GOT3 (cell line): ENCODE measurements at regions not wholly inside any gene's neighbourhood (a gene's known extent, or its start where the extent isn't known, plus 50 kb on each side); places are given as distances from the start of the nearest gene placed in this dataset.
"Not testable (repeated sequence)": the region's sequence is repeated elsewhere in the genome, so short reads cannot be mapped to it uniquely, and the experiment has no call there.

Source experiments
- DNase-seq: peaks from one replicate; lab custom pipeline; 2025; ENCODE audit warnings: mixed read lengths; lab: John Stamatoyannopoulos, UW

DNA sequence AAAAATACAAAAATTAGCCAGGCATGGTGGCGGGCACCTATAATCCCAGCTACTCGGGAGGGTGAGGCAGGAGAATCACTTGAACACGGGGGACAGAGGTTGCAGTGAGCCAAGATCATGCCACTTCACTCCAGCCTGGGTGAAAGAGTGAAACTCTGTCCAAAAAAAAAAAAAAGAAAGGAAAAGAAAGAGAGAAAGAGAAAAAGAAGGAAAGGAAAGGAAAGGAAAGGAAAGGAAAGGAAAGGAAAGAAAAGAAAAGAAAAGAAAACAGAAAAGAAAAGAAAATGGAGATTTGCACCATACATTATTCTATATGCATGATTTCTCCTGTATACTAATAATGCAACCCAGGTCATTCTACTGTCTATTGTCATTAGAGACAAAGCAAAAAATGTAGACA, 421.5 kb downstream of the PCDH19 start:
- not testable (repeated sequence) for DNase-seq

DNA sequence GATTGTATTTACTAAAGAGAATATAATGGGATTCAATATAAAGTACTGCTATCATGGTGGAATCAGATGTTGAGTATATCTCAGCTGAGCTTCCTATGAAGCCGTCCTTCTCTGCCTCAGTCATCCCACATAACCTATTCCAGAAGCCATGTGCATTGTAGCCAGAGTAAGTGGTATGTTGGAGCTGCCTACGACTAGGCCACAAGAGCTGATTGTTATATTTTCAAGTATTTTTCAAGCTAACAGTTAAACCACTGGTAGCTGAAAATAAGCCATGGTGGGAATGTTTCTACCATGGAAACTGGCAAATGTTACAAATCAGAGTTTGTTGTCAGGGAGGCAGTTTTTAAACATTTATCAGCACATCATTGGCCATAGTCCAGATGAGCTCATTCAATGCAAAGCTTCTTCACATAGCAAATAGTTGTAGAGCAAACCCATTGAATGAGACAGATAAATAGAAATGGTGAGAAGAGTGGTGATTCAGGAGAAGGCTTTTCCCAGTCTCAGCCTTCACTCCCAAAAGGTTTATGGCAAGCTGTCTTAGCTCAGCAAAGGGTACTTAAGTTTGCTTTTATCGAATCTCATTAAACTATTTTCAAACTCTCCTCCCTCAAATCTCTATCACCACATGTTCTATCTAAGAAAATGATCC, 436.4 kb downstream of the PCDH19 start:
- DNase-seq: no peak

DNA sequence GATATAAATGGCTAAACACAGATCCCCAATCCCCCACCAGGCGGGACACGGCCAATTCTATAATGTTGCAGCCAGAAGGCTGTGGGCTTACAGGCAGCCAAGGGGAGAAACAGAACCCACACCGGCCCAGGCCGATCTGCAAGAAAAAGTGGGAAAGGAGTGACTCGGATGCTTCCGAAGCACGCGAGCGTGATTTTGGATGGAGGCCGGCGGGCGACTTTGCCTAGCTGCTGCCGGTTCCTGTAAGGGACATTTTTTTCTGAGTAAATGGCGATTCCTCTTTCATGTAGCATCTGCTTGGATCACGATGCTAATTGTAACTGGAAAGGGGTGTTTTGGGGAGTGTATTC, 470.2 kb downstream of the PCDH19 start:
- no peak for DNase-seq

DNA sequence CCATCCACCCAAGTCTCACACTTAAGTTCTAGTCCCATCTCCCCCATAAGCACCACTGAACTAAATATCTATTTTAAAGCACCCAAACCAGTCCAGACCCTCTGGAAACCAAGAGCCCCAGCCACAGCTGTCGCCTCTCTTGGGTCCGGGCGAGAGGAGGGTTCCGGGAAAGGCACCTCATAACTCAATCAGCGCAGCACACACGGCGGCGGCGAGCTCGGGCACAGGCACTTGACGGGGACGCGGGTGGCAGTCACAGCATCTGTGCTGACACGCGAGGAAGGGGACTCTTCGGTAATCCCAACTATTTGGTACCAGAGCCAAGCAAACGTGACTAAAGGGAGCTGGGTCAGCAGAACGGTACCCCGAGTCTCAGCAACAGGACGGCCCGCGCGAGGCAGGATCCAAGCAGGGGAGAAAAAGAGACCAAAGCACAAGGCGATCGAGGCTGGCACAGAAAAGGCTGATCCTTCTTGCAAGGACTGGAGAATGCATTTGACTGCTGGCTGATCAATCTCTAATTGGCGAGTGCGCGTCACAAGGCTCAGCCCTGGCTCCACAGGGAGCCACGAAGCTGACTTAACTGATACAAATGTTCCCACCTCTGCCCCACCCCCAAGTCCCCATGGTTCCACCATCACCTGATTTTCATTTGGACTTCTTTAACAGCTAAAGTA, 470.7 kb downstream of the PCDH19 start:
- DNase-seq: not testable (repeated sequence)

DNA sequence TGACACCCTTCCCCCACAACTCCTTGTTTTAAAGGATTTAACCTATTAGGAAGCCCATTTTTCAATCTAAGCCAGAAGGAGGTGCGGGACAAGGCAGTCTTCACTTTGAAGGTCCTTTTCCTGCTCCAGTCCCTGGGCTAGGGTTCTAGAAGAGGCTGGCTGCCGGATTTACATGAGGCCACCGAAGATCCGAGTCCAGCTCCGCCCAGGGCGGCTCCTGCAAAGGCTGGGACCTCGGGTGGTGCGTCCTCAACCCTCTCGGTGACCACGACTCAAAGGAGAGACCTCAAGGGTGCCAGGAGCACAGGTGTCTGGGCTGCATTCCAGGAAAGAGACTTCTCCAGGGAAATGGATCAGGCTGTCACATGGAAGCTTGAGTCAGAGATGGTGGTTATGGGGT, 471.6 kb downstream of the PCDH19 start:
- no peak for DNase-seq

DNA sequence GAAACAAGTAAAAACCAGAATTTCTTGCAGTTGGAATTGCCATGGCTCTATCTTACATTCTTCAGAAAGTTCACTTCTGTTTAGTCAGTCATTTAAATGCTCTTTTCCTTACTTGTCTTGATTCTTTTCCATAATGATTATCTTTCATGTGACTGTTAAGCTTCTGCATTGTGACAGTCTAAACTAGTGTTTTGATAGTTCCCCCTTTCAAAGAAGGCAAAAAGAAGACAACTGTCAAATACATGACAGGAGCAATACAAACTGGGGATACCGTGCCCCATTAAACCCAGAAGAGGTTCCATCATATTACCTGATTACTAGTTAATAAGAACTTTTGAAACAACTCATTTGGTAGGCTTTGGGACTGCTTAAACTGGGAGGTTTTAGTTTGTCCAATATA, 476.2 kb downstream of the PCDH19 start:
- DNase-seq: no peak

DNA sequence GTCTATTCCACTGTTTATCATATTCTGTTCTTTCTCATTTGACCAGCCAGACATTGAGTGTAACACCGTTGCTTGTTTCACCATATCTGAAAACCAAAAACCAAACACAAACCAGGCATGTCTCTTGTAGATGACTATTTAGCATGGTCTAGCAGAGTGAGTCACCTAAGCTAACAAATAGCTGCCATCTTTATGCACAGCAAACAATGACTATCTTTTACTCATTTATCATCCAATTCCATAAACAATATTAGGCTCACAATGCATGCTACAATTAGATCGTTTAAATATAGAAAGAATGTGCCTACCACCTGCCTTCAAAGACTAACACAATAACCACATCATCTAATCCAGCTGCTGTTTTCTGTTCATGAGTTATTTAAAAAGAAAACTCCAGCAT, 495.4 kb downstream of the PCDH19 start:
- DNase-seq: no peak

DNA sequence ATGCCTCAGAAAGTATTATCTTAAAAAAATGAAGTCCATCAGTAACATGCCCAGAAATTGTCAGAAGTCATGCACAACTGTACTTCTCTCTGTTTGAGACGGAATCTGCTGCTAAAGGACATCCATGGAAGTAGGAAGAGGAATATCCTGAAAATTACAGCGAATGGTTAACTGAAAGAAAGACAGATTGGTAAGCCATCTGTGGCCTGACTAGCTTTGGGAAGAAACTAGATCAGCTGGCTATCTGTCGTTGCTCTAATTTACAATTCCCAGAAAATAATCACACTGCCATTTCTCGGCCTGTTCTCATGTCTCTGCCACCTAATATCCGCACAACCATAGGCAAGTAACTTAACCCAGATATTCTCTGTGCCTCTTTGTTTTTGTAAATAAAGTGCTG, 496.5 kb downstream of the PCDH19 start:
- no peak for DNase-seq

DNA sequence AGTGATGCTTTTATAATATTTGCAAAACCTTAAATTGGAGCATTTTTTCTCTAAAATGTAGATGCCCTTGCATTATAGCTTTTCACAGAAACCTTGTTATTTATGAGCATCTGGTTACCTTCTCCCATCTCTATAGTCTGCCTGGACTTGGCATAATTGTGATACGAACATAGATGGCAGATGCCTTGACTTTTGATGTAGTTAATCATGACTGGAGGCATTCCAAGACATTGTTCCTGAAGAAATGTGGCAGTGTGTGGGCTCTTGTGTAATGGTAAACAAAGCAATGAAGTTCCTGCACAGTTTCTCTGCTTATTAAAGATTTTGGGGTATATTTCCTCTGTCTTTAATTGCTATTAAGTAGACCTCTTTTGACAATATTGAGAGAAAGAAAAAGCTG, 500.1 kb downstream of the PCDH19 start:
- no peak for DNase-seq

DNA sequence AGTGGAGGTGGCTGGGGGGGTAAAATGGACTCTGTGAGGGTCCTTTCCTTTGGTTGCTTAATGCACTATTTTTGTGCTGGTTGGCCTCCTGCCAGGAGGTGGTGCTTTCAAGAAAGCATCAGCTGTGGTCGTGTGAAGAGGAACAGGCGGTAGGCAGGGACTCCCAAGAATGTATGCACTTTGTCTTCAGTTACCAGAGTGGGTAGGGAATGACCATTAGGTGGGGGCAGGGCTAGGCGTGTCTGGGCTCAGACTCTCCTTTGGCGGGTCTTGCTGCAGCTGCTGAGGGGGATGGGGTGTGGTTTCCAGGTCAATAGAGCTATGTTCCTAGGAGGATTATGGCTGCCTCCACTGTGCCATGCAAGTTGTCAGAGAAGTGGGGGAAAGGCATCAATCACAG, 509.0 kb downstream of the PCDH19 start:
- no peak for DNase-seq

DNA sequence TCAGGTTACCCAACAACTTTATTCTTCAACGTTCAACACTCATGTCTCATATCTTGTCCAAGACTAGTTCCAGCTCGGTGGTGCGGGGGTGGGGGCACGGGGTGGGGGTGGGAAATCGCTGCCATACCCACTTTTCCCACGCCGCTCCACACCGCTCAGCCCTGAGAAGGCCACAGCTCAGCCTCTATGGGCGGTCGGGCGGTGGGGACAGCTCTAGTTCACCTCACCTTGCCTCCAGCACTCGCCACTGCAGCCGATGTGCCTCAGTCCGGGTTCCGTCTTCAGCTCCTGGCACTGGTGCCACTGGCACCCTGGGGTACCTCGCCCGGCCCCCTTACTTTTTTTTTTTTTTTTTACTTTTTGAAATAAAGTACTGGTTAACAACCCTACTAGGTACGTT, 522.2 kb downstream of the PCDH19 start:
- DNase-seq: no peak

DNA sequence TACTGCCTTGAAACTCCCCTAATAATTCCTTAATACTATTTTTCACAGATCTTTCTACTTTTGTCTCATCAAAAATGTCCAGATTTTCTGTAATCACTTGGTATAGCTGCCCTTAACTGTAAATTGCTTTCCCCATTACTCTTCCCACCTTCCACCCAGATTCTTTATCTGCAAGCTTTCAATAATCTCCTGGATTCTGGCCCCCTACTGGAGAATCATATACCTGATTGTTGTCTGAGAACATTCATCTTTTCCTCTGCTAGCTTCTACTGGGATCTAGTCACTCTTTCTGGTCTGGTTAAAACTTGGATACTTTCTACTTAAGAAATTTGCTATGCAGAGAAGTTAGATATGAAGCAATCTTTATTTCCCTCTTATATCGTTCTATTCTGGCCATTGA, 552.6 kb downstream of the PCDH19 start:
- no peak for DNase-seq

DNA sequence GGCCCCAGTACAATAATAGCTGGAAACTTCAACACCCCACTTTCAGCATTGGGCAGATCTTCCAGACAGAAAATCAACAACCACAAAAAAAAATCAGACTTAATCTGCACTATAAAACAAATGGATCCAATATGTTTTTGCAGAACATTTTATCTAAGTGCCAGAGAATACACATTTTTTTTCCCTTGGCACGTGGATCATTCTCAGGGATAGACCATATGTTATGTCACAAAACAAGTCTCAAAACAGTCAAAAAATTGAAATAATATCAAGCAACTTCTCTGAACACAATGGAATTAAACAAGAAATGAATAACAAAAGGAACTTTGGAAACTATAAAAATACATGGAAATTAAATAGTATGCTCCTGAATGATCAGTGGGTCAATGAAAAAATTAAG, 576.3 kb downstream of the PCDH19 start:
- DNase-seq: no peak

DNA sequence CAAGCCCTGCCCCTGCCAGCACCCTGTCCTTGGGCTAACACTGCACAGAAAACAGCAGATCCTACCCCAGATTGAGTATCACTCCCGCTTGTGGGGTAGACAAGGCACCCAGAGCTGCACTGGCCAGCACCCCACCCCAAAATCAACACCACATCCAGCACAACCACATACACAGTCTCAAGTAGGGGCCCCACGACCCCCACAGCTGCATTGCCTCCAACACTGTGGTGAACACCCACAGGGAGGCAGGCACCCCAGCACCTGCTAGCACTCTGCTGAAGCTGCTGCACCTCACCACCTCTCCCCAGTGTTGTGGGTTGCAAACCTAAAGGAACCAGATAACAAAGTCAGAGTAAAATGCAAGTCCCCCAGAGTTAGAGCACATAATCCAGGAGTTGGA, 589.9 kb downstream of the PCDH19 start:
- no peak for DNase-seq

DNA sequence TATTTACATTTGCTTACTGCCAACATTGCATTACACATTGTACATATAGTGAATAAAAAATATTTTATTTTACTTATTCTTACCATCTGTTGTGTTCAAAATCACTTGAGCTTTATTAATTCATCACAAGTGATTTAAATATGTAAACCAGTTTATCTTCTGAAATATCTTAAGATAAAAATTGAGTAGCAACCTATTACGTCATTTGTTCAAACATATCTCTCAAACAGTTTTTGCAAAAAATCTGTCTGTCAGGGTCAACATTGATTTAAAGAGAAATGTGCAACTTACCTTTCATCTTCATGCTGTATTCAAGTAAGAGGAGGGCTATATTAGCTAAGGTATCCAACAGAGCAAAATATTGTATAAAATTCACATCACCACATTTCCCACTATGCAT, 610.1 kb downstream of the PCDH19 start:
- DNase-seq: no peak

DNA sequence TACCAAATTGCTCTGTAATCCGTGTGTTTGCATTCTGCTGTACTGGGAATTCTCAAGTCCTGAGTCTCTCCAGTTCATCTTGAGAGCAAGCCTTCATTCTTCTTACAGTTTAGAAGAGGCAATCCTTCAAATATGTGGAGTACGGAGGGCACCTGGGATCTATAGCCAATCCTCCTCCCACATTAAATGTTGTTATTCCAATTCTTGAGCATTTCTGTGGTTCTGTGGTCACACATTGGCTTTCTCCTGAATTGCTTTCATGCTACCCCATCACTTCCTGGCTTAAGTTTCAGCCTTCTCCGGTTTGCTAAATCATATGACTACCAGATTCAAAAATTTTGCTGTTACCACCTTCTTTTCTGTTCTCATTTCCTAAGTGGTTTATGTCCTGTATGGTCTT, 611.1 kb downstream of the PCDH19 start:
- DNase-seq: no peak

DNA sequence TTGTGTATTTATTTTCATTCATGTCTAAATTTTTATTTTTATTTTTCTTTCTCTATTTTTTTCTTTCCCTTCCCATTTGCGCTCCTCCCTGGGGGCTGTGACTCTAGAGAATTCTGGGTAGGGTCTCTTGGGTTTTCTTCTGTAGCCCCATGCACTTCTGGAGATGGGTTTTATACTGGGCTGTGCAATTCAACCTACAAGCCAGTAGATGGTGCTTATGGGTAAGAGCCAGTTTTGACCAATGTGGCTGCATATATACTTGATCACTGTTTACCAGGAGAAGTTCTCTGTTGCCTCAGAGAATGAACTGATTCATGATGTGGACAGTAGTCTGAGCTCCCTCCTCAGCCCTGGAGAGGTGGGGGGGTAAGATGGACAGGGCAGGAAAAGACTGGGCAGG, 614.6 kb downstream of the PCDH19 start:
- no peak for DNase-seq

DNA sequence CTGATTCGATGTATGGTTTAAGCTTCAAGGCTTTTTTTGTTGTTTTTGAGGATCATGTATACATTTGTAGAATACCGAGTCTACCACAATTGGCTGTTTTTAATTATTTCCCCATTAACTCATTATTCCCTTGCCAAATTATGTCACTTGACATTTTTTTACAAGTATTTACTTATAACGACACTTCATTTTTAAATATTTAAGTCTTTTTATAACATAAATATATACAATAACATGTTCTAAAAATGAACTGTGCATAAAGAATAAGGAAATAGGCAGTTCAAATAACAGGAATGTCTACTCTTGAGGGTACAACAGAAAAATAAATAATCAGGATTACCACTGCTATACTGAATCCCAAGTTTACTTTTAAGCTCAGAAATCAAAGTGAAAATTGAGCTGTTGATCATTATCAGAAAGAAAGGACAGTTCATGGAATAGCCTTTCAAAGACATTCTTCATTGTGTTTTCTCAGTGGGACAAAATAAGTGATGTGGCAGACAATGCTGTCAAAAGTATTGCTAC, 627.5 kb downstream of the PCDH19 start:
- no peak for DNase-seq

DNA sequence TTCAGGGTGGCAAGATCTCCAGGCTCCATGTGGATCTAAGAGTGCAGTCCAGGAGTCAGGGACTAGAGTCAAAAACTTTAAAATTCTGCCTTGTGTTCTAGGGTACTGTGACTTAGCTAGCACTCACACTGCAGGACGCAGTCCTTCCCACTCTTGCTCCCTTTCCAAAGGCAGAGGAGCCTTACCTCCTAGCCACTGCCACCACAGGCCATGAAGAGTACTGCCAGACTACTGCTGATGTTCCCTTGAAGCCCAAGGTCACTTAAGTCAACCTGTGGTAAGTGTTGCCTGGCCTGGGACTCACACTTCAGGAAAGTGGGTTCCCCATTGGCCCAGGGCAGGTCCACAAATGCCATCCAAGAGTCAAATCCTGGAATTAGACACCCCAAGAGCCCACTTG, 632.2 kb downstream of the PCDH19 start:
- no peak for DNase-seq

DNA sequence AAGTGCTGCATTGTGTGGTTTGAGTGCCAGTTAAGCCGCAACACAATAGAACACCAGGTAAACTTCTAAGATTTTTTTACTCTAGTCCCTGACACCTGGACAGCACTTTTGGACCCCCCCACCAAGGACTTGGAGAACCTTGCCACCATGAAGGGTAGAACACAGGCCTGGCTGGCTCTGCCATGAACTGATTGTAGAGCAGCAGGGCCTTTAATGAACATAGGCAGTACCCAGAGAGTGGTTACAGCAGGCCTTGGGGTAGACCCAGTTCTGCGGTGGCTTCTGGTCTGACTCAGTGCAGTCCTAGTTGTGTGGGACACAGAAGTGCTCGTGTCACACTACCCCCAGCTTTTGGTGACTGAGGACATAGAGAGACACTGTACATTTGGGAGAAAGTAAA, 648.3 kb downstream of the PCDH19 start:
- DNase-seq: no peak

DNA sequence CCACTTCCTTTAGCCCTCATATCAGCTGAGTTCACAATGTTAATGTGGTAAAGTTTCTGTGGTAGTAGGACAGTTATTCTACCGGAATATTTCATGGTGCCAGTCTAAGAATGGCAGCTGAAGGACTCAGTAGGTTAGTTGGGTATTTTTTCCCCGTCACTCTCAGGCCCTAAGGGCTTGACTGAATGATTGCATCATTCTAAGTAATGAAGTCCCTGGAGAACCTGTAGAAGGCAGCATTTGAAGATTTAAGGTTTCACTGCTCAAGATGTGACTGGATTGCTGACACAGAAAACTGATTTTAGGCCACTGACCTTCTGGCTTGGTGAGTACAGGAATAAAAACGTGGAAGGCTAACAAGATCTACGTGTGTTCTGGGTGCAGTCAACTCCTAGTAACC, 657.3 kb downstream of the PCDH19 start:
- DNase-seq: no peak

DNA sequence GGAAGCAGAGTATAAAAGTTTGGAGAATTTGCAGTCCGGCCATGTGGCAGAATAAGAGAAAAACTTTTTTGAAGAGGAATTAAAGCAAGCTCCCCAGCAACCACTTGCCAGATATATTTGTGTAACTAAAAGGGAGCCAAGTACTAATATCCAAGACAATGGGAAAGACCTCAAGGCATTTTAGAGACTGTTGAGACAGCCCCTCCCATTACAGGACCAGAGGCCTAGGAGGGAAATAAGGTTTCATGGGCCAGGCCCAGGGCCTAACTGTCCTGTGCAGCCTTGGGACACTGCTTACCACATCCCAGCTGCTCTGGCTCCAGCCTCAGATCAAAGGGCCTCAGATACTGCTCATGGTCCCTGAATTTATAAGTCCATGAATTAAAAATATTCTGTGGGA, 659.4 kb downstream of the PCDH19 start:
- DNase-seq: no peak

DNA sequence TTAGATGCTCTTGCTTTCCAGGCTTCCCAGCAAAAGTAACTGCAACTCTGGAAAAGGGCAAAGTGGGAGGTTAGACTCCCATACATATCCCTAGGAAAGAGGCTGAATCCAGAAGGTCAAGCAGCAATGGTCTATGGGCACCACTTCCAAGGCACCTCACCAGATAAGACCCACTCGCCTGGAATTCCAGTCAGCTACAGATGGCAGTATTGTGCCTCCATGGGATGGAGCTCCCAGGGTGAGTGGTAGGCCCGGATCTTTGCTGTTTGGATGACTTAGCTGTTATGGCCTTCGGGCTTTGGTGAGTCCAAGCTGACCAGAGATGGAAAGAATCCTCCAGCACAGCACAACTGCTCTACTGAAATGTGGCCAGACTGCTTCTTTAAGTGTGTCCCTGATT, 688.0 kb downstream of the PCDH19 start:
- DNase-seq: no peak

DNA sequence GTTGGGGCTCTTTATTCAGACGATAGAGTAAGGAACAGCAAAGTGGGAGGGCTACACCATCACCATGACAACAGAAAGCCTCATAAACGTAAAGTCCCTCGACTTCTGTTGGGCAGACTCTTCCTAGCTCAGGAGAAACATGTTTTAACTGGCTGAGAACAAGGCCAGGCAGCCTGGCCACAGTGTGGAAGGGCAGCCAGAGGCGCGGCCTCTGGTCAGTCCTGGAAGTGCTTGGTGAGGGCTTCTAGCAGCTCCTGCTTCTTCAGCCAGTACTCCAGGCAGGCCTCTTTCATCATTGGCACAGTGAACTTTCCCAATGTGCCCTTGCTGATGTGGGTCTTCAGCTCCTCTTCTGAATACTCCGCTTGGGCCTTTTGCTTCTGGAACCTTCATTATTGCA, 690.9 kb downstream of the PCDH19 start:
- DNase-seq: no peak
